ENCODE measurements at regions not wholly inside any gene's neighbourhood (a gene's known extent, or its start where the extent isn't known, plus 50 kb on each side); places are given as distances from the start of the nearest gene placed in this dataset.

GRCh38 chr16:79296491-79296890 is 304.0 kb downstream of the MAF start:
- Histone ChIP-seq H3K36me3 (ENCODE audit: control insufficient read depth in 4 of 4, insufficient read depth in 3 of 4, low read depth in 1 of 4, low read length in 3 of 4) (no peaks in the 10 kb centered on the region), H3K4me1 (ENCODE audit: control insufficient read depth in 4 of 4, insufficient read depth in 4 of 4, low read length in 3 of 4) (peaks cover 0 to 8% (median 2%) of the 10 kb centered on the region in 4 donors), H3K27ac (ENCODE audit: low read depth in 1 of 2, low read length in 2 of 2) (no peak overlapping the region), H3K4me3 (ENCODE audit: low read depth in 1 of 3, low read length in 3 of 3) (no peak overlapping the region), H3K27me3 (ENCODE audit: control insufficient read depth in 4 of 4, insufficient read depth in 4 of 4, low read length in 3 of 4) (no peaks in the 10 kb centered on the region), H3K9me3 (ENCODE audit: control insufficient read depth in 4 of 4, low read length in 3 of 4) (no peaks in the 10 kb centered on the region), H3K9ac (ENCODE audit: low read depth in 1 of 2, low read length in 2 of 2) (no peak overlapping the region)
- 87% methylated on average over 4 of the region's 4 CpGs for WGBS
- TF ChIP-seq CTCF (IDR thresholded peaks at IDR 0.05; ENCODE audit: low read depth, low read length, missing input control) (no peak), NR2F2 (IDR thresholded peaks at IDR 0.05) (no peak), ATF3 (IDR thresholded peaks at IDR 0.05) (no peak), HNF4G (IDR thresholded peaks at IDR 0.05) (no peak), ZBTB33 (IDR thresholded peaks at IDR 0.05) (no peak), REST (IDR thresholded peaks at IDR 0.05) (no peak), RXRA (IDR thresholded peaks at IDR 0.05) (no peak), RAD21 (IDR thresholded peaks at IDR 0.05) (no peak), JUND (IDR thresholded peaks at IDR 0.05) (no peak)
- DNase-seq (ENCODE audit: low spot score) = no peak

GRCh38 chr16:79295746-79296145 is 304.8 kb downstream of the MAF start:
- H3K9ac ChIP-seq (ENCODE audit: low read depth in 1 of 2, low read length in 2 of 2) = no peak overlapping the region
- H3K27me3 ChIP-seq (ENCODE audit: control insufficient read depth in 4 of 4, insufficient read depth in 4 of 4, low read length in 3 of 4) = no peaks in the 10 kb centered on the region
- H3K4me3 ChIP-seq (ENCODE audit: low read depth in 1 of 3, low read length in 3 of 3) = no peak overlapping the region
- DNase-seq (ENCODE audit: low spot score) = no peak
- peaks cover 0 to 8% (median 2%) of the 10 kb centered on the region in 4 donors for H3K4me1 ChIP-seq (ENCODE audit: control insufficient read depth in 4 of 4, insufficient read depth in 4 of 4, low read length in 3 of 4)
- H3K9me3 ChIP-seq (ENCODE audit: control insufficient read depth in 4 of 4, low read length in 3 of 4) = no peaks in the 10 kb centered on the region
- H3K36me3 ChIP-seq (ENCODE audit: control insufficient read depth in 4 of 4, insufficient read depth in 3 of 4, low read depth in 1 of 4, low read length in 3 of 4) = no peaks in the 10 kb centered on the region
- TF ChIP-seq REST (IDR thresholded peaks at IDR 0.05) (no peak), RXRA (IDR thresholded peaks at IDR 0.05) (no peak)
- 95% methylated on average over 5 of the region's 5 CpGs for WGBS
- no peak overlapping the region for H3K27ac ChIP-seq (ENCODE audit: low read depth in 1 of 2, low read length in 2 of 2)
